COLO668 (cell line): ENCODE measurements at regions not wholly inside any gene's neighbourhood (a gene's known extent, or its start where the extent isn't known, plus 50 kb on each side); places are given as distances from the start of the nearest gene placed in this dataset.
"Not testable (repeated sequence)": the region's sequence is repeated elsewhere in the genome, so short reads cannot be mapped to it uniquely, and the experiment has no call there.

Source experiments
- DNase-seq: peaks from one replicate; lab custom pipeline; 2025; ENCODE audit not compliant: unreplicated experiment; lab: John Stamatoyannopoulos, UW

- no peak for DNase-seq
These were observed 1186.2 kb upstream of the FAM98A start for GRCh38 chr2:34785206-34785785.

- DNase-seq: no peak
These were observed 1185.6 kb upstream of the FAM98A start for GRCh38 chr2:34784701-34785100.

- DNase-seq: not testable (repeated sequence)
These were observed 1151.6 kb upstream of the FAM98A start for GRCh38 chr2:34750742-34751141.

- DNase-seq: no peak
These were observed 1148.5 kb upstream of the FAM98A start for GRCh38 chr2:34747643-34748042.

- DNase-seq: no peak
These were observed 1139.6 kb upstream of the FAM98A start for GRCh38 chr2:34738691-34739090.

- DNase-seq: no peak
These were observed 1138.0 kb upstream of the FAM98A start for GRCh38 chr2:34737146-34737545.

- DNase-seq: no peak
These were observed 1137.4 kb upstream of the FAM98A start for GRCh38 chr2:34736482-34736881.

- DNase-seq: no peak
These were observed 1135.6 kb upstream of the FAM98A start for GRCh38 chr2:34734662-34735061.

- no peak for DNase-seq
These were observed 1134.9 kb upstream of the FAM98A start for GRCh38 chr2:34734042-34734441.

GRCh38 chr2:34731292-34731691 lies 1132.2 kb upstream of the FAM98A start:
- no peak for DNase-seq

- DNase-seq: no peak
These were observed 1130.7 kb upstream of the FAM98A start for GRCh38 chr2:34729845-34730244.

- no peak for DNase-seq
These were observed 1125.0 kb upstream of the FAM98A start for GRCh38 chr2:34724107-34724506.

GRCh38 chr2:34723683-34724082 lies 1124.6 kb upstream of the FAM98A start:
- no peak for DNase-seq

- DNase-seq: no peak
These were observed 1120.1 kb upstream of the FAM98A start for GRCh38 chr2:34719206-34719605.

GRCh38 chr2:34705551-34706247 lies 1106.6 kb upstream of the FAM98A start:
- DNase-seq: no peak

GRCh38 chr2:34703292-34703691 lies 1104.2 kb upstream of the FAM98A start:
- no peak for DNase-seq

- DNase-seq: not testable (repeated sequence)
These were observed 1103.3 kb upstream of the FAM98A start for GRCh38 chr2:34702391-34702790.

GRCh38 chr2:34677591-34677990 lies 1078.5 kb upstream of the FAM98A start:
- not testable (repeated sequence) for DNase-seq

- DNase-seq: not testable (repeated sequence)
These were observed 1078.0 kb upstream of the FAM98A start for GRCh38 chr2:34677119-34677531.

GRCh38 chr2:34670482-34670881 lies 1071.4 kb upstream of the FAM98A start:
- DNase-seq: no peak

GRCh38 chr2:34666821-34667220 lies 1067.7 kb upstream of the FAM98A start:
- DNase-seq: no peak

GRCh38 chr2:34664266-34664665 lies 1065.2 kb upstream of the FAM98A start:
- DNase-seq: no peak

- DNase-seq: no peak
These were observed 1064.2 kb upstream of the FAM98A start for GRCh38 chr2:34663314-34663713.
